HG02981 (cell line): ENCODE measurements at regions not wholly inside any gene's neighbourhood (a gene's known extent, or its start where the extent isn't known, plus 50 kb on each side); places are given as distances from the start of the nearest gene placed in this dataset.

Experiments used
- ATAC-seq: cut with Tn5 transposase; IDR thresholded peaks from one replicate; pipeline ENCODE4 v1.9.1; 2021; ENCODE audit warnings: mild to moderate bottlenecking, moderate library complexity; ENCODE audit not compliant: unreplicated experiment

DNA sequence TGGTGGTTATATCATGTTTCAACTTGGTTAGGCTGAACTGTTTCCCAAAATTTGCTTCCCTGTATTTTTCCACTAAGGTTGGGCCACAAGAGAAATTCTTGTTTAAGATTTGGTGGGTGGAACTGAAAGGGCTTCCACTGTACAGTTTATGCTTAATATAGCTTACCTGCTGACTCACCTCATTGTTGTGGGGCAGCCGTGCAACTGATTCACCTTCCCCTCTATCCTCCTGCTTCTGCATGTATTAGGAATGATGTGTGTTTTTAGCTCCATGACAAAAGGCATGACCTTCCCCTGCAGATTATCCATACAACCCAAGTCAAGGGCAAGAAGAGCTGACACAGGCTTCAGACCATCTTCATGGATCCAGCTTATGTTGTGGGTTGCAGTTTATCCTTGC, 98.4 kb upstream of the GULP1 start:
- ATAC-seq: no peak

GRCh38 chr2:188196343-188197008, 95.2 kb upstream of the GULP1 start:
- ATAC-seq: no peak

DNA sequence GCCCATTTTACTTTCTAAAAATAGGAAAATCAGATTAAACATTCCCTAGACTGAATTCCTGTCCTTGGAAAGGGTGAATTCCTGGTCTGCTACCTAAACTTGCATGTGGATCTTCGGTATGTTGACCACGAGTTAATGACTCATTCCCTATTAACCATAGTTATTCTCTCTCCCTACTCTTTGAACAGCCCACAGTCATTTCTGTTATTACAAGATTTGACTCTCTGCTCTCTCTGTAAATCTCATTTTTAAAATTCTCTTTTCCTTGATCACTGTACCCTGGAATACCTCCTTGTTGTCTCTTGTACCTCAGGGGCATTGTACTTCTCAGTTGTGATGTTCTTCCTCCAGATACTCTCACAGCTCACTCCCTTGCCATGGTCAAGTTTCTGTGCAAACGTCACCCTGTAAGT, 92.0 kb upstream of the GULP1 start:
- ATAC-seq: no peak

GRCh38 chr2:188201639-188202038, 90.0 kb upstream of the GULP1 start:
- no peak for ATAC-seq

GRCh38 chr2:188202777-188203176, 88.9 kb upstream of the GULP1 start:
- no peak for ATAC-seq

GRCh38 chr2:188203776-188204175, 87.9 kb upstream of the GULP1 start:
- no peak for ATAC-seq

- no peak for ATAC-seq
These were observed 86.8 kb upstream of the GULP1 start for GRCh38 chr2:188204824-188205223.

DNA sequence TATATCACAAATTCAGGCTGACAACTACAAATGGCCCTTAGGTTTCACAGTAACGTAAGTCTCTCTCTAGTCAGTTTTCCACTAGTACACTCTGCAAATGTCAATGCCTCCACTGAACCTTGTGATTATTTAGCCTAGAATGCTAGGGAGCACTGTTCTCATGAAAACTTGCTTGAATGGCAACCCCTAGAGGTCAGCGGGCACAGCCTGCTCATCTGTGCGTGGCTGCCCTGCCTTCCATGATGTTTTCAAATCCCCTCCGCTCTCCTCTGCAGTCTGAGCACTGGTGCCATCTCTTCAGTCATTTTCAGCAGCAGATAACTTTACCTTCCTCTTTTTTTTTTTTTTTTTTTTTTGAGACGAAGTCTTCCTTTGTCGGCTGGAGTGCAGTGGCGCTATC, 84.1 kb upstream of the GULP1 start:
- no peak for ATAC-seq

DNA sequence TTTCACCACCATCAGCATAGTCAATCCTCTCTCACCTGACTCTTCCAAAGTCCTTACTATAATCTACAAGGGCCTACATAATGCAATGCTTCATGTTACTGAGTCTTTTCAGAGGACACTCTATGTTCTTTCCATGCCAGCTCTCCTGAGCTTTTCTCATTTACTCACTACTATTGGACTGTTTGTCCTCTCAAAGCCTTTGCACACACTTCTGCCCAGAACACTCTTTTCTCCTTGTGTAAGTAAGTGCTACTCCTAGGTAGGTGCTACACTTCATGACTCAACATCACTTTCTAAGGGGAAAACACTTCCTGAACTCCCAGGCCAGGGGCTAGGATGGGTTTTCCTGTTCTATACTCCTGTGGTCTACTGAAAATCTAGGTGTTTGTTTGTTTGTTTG, 82.5 kb upstream of the GULP1 start:
- ATAC-seq: no peak

- no peak for ATAC-seq
These were observed 74.4 kb upstream of the GULP1 start for GRCh38 chr2:188217264-188217663.

DNA sequence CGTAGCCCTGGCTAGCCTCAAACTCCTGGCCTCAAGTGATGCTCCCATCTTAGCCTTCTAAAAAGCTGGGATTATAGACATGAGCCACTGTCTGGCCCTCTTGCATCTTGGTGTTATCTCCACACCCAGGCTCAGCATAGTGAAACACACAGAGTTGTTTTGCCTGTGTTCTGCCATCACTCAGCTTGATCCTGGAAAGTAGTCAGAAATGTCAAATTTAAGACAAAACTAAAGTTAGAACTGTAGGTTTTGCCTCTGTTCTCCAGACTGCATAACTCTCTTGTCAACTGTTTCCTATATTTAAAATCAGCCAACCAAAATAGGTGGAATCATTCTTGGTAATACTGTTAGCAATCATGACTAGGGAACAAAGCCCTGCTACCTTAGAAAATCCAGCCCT, 72.1 kb upstream of the GULP1 start:
- no peak for ATAC-seq

- no peak for ATAC-seq
These were observed 71.1 kb upstream of the GULP1 start for GRCh38 chr2:188220535-188220934.

DNA sequence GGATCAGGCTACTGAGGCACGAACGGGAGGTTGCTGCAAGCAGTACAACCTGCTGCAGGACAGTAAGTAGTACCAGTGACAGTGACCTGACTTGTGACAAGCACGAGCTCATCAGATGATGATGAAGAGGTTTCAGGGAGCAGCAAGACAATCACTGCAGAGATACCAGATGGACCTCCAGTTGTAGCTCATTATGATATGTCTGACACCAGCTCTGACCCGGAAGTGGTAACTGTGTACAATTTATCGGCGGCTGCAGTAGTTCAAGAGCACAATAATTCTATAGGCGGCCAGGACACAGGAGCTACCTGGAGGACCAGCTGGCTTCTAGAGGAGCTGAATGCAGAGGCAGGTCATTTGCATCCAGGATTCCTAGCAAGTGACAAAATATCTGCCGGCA, 64.0 kb upstream of the GULP1 start:
- ATAC-seq: no peak

DNA sequence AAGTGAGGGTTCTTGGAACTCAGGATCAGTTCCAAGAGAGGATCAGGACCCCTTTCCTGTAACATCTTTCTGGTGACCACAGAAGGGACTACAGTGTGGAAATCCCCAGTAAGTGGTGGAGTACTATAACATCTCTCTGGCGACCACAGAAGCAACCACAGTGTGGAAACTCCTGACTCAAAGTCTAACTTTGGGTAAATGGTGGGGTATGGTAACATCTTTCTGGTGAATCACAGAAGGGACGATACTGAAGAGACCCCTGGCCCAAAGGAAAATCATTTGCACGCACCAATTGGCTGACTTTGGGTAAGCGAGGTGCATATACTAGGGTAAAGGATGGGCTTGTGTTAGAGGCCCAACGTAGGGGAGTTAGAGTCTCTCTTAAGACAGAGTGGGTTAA, 56.3 kb upstream of the GULP1 start:
- ATAC-seq: peak; percentile 81

DNA sequence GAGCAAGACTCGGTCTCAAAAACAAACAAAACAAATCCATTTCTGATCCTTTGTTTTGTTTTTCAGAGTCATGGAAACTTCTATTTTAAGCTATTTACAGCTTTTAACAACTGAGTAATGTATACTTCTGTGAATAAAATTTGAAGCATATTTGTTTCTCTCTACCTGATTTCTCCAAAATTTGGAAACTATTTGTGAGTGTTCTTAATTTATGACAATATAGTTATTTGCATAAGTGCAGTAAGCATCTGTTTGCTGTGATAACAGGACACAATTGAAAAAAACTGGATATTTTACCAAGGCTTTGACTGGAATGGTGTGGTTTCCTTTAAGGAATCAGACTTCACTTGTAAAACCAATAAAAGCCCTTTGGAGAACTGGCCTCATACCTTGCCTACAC, 53.3 kb upstream of the GULP1 start:
- ATAC-seq: no peak
